Stimulated activated CD8-positive, alpha-beta memory T cell treated with anti-CD3 and anti-CD28 coated beads, Interleukin-15, amount 100 ng/mL, for 24 hours (primary cell): ENCODE measurements at regions not wholly inside any gene's neighbourhood (a gene's known extent, or its start where the extent isn't known, plus 50 kb on each side); places are given as distances from the start of the nearest gene placed in this dataset.
"Not testable (repeated sequence)": the region's sequence is repeated elsewhere in the genome, so short reads cannot be mapped to it uniquely, and the experiment has no call there.

Experiments used
- DNase-seq: peaks from one replicate; pipeline ENCODE4 v3.0.0-alpha.2; 2020; ENCODE audit warnings: low read depth

DNA sequence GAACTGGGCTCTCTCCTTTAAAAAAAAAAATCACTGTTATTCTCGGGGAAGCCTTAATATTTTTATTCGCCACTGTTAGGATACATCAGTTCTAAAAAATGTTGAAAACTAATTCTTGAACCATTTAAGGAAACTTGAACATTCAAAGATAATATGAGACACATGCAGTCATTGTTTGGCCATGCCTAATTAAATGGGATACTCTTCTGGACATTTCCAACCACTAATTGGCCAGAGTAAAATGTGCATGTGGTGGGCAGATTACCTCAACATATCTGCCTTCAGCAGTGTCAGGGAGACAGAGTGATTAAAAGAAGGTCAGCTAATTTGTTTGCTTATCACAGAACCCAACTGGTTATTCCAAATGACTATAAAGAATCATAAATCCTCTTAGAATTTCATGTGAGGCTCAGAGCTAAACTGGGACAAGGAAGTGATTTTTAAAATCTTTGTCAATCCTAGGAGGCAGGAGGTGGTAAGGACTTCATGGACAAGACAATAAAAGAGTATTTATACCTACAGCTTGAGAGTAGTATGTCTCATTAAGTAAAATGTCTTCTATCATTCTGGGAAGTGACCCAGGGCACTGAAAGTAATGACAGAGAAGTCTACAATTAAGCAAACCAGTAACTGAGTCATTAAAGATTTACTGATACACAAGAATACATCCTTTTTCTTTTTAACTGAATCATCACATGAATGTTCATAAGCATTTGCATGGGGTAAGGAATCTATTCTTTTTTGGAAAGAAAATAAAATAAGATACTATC lies 242.9 kb upstream of the TRPM3 start:
- no peak for DNase-seq

DNA sequence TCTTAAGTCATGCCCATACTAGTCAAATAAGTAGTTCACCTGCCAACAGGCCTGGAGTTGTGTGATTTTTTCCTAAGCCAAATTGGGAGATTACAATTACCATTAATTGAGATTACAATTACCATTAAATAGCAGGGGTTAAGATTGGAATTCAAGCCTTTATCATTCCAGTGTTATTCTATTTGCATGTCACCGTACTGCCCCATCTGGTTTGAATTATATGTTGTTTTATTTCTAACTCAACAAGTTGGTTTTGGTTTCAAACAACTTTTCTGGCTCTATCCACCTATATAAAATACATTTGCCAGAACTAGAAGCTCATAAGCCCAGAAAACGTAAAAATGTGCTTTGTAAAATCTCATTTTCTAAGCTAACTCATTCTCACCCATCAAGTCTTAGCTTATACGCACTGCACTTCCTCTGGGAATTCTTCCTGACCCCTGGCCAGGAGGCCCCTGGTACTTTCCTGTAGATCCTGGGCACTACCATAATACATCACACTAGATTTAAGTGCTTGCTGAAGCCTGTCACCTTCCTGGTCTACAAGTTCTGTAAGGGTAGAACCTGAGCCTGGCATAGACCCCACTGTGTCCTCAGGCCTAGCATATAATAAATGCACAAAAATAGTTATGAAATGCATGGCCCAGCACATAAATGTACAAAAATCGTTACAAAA lies 242.0 kb upstream of the TRPM3 start:
- DNase-seq, result no peak

DNA sequence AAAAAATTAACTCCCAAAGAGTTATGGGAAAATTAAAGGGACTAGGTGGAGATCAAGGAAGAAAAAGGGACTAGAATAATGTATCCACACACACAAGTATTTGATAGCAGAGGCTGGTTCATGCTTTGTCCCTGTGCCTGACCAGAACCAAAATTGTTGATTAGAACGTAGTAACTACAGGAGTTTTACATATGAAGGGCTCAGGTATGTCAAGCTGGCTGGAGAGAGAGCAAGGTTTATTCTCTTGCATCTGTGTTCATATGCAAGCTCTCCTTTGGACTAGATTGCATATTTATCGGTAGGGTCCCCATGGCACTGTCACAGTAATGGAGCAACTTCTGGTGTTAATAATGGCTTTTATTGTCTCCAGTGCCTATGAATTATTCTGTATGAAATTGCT lies 239.9 kb upstream of the TRPM3 start:
- DNase-seq, result no peak

DNA sequence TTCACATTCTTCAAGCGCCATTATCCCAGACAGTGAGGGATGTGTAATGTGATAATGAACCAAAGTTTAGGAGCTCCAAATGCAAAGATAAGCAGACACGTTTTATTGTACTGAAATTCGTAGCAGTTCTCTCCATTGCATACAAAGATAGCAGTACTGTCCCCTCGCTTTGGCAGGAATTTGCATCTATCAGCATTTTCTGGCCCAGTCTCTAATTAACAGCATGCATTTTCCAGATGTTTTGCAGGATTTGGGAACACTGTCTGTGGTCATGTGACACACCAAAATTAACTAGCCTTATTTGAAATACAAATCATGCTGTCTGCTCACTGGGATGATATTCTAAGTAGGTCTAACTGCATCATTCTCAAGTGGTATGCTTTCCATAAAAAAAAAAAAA lies 235.9 kb upstream of the TRPM3 start:
- DNase-seq, result no peak

DNA sequence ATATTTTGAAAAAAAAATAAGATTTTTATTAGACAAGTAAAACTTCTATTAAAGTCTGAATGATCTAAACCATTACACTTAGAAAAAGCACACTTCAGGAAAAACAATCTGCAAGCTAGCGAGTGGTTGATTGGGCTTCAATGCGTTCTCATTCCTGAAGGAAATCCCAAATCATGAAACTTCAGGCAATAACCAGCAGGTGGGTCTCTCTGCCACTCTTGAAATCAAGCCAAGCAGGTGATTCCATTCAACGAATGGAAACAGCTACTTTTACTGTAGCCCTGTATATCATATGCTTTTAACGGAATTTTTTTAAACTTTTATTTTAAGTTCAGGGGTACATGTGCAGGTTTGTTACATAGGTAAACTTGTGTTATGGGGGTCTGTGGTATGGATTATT lies 234.5 kb upstream of the TRPM3 start:
- no peak for DNase-seq

DNA sequence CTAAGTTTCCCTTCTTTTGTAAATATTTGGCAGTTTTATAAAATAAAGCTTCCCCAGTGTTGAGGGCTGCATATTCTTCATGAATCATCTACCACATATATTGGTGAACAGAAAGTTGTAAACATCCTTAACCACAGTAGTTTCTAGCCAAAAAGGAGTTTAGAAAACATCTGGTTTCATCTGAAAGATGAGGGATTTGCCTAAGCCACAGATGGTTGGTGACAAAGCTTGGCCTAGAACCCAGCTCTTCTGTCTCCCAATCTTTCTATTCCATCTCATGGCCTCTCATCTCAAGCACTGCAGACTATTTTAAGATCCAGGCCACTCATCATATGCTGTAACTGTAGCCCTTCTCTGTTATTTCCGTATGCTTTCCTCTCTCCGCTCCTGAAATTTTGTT lies 232.3 kb upstream of the TRPM3 start:
- no peak for DNase-seq

DNA sequence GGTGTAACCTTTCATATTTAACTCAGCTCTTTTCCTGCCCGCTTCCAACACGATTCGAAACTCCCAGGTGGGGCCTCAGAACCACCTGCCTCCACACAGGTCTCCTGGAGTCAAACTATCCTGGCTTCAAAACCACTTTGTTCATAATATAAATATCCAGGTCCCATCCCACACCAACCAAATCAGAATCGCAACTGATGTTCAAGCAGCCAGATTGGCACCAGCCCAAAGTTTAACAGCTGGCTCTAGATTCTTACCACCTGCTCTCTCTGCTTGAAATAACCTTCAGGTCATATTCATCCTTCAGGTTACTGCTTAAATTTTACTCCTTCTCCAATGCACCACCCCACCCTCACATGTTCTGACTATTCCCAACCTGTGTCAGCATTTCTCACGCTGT lies 231.4 kb upstream of the TRPM3 start:
- no peak for DNase-seq

DNA sequence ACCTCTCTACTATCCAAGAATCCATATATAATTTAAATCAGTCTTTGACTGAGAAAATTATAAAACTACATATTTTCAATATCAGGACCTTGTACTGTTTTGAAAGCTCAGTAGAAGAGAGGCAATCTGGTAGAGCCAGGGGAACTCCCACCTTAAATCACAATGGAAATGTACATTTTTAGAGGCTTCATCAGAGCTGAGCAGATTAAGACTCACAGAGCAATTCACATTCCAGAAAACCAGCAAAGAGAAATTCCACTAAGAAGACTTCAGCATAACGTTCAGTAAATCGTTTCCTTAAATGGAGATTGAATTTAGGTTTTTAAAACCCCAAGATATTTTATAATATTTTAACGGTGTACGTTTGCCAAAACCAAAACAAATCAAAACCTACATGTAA lies 227.8 kb upstream of the TRPM3 start:
- no peak for DNase-seq

DNA sequence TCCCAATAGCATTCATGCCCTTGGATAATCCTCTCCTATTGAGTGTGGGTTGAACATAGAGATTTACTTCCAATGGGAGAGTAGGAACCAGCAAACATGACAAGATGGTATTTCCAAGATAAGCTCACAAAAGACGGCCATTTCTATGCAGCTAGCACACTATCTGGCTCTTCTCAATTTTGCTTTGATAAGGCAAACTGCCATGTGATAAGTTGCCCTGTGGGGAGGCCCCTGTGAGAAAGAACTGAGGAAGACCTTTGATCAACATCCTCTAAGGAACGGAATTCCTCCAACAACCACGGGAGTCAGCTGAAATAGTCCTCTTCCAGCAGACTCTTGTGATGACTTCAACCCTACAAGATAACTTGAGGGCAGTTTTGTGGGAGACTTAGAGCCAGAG lies 211.9 kb upstream of the TRPM3 start:
- DNase-seq, result no peak

DNA sequence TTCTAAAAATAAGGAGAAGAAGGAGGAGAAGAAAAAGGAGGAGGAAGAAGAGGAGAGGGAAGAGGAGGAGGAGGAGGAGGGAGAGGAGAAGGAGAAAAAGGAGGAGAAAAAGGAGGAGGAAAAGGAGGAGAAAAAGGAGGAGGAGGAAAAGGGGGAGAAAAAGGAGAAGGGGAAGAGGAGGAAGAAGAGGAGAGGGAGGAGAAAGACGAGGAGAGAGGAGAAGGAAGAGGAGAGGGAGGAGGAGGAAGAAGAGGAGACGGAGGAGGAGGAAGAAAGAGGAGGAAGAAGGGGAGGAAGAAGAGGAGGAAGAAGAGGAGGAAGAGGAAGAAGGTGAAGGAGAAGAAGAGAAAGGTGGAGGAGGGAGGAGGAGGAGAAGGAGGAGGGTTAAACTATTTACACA lies 210.2 kb upstream of the TRPM3 start:
- no peak for DNase-seq

DNA sequence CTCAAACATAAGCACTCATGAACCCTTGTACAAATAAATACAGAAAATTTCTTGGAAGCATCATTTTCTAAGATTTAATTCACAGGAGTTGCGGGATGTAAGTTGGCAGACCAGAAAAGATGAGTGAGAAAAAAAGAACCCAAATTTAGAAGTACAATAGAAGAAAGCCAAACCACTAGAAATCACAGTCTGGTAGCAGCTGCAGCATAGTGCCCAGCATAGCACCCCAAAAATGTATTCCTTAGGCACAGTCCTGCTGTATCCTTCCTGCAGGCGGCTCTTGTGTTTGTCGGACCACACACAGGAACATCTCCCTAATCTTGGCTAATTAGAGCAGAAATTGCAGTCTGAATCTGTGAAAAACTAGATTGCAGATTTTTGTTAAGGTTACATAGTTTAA lies 208.5 kb upstream of the TRPM3 start:
- DNase-seq, result no peak

DNA sequence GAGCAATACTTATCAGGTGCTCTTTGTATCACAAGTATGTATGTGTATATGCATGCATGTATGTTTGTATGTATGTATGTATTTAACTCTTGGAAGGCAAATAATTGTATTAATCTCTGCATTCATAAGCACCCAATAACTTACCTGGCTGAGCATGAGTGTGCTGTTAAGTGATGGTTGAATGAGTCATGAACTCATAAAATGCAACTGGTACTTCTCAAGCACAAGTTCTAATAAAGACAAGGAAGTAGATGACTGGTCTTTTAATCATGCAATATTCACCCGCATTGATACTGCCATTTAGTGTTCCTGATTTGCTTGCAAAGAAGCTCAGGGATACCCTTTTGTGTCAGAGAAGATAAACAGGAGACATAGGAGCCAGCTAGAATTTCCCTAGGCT lies 204.9 kb upstream of the TRPM3 start:
- DNase-seq, result no peak

DNA sequence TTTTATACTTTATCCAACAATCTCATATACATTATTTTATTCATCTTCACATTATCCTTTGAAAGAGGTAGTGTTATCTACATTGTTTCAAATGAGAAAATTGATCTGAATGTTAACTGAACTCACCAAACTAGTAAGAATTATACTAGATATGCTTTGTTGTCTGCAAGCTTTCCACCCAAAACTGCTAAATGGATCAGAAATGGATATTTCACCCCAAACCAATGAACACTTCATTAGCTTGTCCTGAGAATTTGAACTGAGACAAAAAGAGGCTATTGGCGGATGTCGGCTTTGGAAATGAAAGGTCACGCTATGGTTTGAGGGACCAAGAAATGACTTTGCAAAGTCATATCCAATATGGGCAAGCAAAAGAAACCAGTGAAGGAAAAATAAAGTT lies 201.9 kb upstream of the TRPM3 start:
- DNase-seq, result no peak

DNA sequence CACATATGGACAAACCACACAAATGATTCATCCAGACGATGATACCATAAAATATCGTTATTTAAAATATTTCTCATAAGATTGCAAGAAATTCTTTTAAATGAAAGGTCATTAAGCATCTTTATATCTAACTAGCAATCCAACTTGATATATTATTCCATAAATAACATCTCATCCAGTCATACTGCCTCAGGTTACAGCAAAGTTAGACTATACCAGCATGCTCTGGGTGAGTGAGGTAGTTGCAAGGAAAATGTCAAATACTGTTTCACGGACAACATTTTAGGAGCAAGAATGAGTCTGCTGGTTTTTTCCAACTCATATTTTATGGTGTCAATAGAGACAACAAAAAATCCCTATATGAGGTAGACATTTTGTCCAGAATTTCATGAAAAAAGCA lies 200.9 kb upstream of the TRPM3 start:
- no peak for DNase-seq

DNA sequence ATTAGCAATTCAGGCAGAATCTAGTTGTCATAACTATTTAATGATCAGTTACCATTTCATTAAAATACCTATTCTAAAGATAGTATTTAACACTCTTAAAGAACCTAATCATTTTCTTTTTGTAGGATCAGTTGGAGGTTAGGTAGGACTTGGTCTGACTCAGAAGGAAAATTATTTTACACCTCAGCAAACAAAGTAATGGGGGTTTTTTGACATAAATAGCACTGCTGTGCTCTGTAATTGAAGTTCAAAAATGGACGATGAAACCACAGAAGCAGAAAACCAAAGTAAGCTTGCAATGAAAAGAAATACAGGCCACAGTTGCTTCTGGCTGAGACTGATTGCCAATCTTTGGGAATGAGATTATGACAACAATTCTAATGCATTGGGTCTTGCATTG lies 187.0 kb upstream of the TRPM3 start:
- DNase-seq, result no peak

DNA sequence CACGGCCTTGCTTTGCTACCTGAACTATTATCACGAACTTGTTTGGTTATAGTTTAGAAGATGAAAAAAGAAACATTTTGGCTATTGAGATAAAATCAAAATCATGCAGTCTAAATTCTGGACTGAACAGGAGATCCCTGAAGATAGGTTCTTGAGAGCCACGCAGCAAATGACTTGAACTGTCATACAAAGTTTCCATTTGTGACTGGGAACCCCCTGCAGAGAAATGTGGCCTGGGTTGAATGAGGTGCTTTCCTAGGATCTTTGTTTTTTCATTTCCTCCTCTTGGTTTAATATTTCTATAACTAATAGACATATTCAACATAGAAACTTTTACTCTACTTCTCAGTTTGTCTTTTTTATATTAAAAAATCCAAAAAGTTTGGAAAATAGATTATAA lies 184.7 kb upstream of the TRPM3 start:
- no peak for DNase-seq

DNA sequence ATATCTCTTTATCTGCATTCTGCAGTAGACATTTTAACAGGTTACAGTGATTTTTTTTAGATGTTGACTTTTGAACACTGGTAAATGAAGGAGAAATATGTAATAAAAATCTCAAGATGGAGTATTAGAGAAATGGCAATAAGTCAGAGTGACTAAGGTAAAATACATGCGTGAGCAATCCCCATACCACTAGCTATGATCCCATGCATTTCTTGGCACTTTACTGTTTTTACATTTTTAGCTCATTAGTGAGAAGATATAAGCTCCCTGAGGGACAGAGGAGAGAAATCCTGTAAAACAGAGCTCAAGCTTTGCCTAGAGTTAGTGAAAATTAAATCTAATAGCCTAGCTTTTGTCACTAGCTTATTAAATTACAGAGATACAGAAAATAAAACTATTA lies 181.9 kb upstream of the TRPM3 start:
- DNase-seq, result no peak

DNA sequence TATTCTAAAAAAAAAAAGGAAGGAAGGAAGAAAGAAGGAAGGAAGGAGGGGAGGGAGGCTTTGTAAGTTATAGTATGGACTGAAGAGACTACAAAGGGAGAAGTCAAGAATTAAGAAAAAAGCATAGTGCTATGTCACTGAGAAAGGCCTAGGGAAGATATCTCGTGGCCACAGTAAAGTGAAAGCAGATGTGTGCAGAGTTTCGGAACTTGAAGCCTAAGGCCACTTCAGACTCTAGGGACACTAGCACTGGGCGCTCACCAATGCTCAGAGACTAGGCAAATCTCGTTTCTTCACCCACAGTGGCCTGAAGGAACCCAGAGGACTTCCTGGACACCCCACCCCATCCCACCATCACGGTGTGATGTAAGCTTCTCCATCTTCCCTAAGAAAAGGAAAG lies 181.4 kb upstream of the TRPM3 start:
- DNase-seq, result no peak

DNA sequence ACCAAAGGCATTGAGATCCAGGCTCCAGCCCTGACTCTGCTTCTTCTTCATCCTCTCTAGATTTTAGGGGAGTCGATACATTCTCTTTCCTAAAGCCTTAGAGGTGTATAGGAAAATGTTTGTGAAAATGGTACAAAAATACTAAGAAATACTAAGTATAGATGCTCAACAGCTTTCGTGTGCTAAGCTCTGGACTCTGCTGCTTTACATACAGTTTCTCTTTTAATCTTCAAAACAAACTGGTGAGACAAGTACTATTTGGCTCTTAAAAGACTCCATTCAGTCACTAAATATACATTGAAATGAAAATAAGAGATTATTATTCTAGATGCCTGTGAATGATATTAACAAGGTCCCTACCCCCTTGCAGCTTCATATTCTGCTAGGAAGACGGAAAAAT lies 174.5 kb upstream of the TRPM3 start:
- no peak for DNase-seq

DNA sequence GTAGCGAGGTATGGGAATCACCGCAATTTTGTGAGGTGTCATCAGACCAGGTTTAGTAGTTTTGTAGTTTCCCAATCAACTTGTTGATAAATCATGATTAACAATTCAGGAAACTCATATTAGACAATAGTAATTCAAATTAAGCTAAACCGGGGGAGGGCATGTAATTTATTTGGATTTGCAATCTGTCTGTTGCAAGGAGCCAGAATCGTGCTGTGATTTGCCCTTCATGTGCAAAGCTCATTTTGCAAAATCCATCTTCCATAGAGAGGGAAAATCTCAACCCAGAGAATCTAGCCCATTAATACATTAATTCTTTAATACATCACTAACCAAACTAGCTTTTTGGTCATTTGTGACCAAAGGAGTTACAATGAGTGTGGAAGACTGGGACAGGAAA lies 164.7 kb upstream of the TRPM3 start:
- no peak for DNase-seq

DNA sequence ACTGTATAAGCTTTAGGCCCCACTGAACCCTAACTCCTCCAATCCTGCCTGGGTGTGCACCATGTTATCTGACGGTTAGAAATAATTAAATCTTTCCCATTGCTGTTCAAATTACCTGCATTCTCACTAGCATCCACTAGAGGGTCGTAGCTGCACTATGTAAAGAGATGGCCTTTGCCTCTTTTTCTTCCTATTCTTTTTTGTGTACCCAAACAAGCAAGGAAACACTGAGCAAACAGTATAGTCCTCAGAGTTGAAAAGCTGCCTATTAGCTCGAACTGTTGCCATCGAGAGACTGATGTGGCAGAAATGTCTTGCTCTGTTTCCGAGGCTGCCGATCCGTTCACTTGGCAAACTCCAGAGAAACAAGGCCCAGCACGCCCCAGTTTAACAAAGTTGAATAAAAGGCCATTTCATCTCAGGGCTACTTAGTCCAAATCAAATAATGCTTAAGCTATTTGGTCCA lies 163.8 kb upstream of the TRPM3 start:
- no peak for DNase-seq

DNA sequence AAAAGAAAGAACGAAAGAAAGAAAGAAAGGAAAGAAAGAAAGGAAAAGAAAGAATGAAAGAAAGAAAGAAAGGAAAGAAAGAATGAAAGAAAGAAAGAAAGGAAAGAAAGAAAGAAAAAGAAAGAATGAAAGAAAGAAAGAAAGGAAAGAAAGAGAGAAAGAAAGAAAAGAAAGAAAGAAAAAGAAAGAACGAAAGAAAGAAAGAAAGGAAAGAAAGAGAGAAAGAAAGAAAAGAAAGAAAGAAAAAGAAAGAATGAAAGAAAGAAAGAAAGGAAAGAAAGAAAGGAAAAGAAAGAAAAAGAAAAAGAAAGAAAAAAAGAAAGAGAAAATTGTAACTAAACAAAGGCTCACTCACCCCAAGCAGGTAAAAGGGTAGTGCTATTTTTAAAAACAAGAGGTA lies 160.7 kb upstream of the TRPM3 start:
- not testable (repeated sequence) for DNase-seq

DNA sequence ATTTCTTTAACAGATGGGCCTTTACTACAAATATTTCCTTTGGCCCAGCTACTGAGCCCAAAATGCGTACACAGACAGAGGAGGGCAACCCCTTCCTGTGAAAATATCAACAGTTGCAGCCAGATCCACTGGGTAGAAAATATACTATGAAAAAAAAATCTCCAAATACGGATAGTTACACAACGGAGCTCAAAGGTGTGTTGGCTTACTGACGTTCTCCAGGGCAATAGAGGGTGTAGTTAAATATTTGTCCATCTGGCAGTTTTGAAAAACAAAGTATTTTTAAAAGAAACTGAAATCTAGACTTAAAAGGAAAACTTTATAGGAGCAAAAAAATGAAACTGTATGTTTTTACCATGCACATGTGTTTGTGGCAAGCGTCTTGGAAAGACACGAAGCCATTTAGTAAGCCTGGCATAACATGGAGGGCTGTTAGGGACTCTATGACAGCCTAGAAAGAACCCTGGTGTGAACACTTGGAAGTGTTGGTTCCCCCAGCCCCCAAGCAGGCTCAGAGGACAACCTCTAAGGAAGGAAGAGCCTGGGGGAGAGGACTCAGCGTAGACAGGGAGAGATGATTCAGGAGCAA lies 157.8 kb upstream of the TRPM3 start:
- no peak for DNase-seq

DNA sequence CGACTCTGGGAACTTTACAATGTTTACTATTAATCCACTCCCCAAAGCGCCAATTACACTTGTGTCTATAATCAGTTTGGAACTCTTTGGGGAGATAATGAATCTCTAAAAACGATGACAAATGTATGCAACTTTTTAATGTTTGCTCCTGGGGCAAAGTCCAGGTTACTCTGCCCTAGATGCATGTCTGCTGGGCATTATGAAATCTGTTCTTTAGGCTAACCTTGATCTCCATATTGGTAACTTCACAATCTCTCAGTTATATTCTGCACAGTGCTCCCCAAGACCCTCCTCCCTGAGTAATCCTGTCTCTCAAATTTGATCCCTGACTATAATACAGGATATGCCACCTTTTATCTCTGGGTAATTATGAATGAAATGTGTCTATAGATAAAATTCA lies 152.2 kb upstream of the TRPM3 start:
- DNase-seq, result no peak
